Fibroblast of gingiva (primary cell): ENCODE measurements at regions not wholly inside any gene's neighbourhood (a gene's known extent, or its start where the extent isn't known, plus 50 kb on each side); places are given as distances from the start of the nearest gene placed in this dataset.
"Not testable (repeated sequence)": the region's sequence is repeated elsewhere in the genome, so short reads cannot be mapped to it uniquely, and the experiment has no call there.

Experiments
- DNase-seq: peaks from one replicate; pipeline ENCODE4 v3.0.0-alpha.2; 2011; ENCODE audit warnings: low read depth

GRCh38 chr1:90864681-90865080 lies 147.6 kb upstream of the BARHL2 start:
- DNase-seq = no peak

GRCh38 chr1:90862782-90863181 lies 145.7 kb upstream of the BARHL2 start:
- no peak for DNase-seq

DNA sequence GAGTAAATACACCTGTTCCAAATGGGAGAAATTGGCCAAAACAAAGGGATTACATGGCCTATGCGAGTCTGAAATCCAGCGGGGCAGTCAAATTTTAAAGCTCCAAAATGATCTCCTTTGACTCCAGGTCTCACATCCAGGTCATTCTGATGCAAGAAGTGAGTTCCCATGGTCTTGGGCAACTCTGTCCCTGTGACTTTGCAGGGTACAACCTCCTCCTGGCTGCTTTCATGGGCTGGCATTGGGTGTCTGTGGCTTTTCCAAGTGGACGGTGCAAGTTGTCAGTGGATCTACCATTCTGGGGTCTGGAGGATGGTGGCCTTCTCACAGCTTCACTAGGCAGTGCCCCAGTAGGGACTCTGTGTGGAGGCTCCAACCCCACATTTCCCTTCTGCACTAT lies 144.3 kb upstream of the BARHL2 start:
- DNase-seq = not testable (repeated sequence)

- no peak for DNase-seq
Observed at GRCh38 chr1:90856463-90857007, 139.4 kb upstream of the BARHL2 start.

DNA sequence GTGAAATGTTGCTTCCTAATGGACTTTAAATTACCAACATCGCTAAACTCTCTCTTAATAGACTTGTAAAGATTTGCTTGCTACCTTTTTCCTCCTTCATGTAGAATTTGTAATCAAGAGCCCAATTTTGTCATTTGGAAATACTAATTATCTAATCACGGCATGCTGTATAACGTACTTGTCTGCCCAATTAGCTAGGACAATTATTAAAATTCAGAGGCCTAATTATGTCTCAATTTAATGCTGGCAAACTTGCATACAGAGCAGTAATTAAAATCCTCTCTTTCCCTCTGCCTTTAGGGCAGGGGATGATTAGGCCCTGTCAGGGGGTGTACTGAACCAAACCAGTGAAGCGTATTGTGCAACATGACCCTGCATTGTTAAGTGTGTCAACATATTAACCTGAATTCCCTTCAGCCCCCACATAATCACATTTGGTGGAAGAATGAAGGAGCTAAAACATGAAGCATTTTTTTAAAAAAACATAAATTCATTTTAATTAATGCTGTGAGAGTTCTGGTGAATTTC lies 137.4 kb upstream of the BARHL2 start:
- DNase-seq = no peak

- no peak for DNase-seq
Observed at GRCh38 chr1:90851711-90852050, 134.6 kb upstream of the BARHL2 start.

DNA sequence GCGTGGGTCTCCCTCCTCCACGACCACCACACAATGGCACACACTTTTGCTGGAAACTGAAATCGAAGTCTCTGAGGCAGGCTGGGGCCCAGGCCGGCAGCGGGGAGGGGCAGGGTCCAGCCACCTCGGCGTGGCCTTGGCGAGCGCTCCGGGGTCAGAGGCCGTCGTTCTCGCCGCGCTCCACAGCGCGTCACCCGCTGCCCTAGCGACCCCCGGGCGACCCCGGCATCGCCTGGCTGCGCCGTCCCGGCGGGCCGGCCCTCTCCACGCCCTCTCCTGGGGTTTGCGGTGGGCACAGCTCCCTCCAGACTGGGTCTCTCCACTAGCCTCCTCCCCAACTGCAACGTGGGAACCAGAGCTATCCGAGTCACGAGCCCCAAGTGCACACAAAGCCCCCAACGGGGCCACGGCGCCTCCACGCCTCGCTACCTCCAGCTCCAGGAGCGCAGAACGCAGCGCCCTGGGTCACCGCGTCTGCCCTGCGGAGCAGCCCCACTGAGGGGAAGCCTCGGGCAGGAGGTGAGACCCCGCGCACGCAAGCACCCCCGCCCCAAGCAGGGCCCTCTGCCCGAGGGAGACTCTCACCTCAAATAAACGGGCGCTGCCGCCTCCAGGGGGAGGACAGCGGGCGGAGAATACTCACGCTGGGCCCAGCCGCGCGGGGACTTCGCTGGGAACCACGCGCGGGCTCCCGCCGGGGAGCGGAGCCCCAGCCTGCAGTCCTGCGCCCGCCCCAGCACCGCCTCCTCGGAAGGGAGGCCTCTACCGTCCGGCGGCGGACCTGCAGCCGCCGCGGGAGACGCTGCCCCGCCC lies 134.0 kb upstream of the BARHL2 start:
- DNase-seq = peak; percentile 79

DNA sequence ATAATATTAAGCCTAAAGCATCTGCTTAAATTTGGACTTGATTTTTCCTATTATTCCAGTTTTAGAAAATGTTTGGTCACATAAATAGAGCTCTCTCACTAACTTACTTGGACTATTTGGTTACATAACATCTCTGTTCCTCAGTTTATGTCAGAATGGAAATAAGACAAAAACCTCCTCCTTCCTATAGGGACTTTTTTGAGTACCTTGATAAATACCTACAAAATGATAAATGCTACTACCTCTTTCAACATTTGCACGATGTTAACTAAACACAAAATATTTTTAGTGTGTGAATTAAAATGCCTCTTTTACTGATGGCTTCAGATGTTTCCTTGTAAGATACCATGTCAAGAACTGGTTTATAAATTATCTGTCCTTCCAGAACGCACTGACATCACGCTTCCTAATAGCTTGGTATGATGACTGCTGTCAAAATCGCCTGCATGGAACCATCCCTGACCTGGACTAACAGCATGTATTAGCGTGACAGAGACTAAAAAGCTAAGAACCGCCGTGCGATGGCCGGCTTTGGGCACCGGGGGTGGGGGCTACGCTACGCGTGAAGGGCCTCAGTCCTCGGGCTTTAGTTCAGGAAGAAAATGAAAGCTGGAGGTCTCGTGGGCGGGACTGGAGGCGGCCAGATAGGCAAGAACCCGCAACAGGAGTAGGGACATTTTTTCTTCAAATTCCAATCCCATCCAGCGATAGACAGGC lies 133.2 kb upstream of the BARHL2 start:
- DNase-seq = peak; percentile 26

DNA sequence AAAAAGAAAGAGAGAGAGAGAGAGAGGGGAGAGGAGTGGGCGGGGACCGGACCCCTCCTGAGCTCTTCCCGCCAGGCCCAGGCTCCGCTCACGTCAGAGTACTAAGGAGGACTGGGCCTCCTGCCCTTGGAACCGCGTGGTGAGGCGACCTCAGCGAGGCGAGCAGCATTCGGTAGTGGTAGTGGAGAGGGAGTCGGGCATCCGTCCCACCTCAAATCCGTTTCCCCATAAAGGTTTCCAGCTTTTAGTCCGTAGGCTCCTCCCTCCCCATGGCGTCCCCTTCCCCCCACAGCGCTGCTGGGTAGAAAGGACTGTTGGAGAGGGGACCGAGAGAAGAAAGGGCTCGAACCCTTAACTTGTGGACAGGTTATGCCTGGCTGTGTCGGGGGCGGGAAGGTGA lies 124.4 kb upstream of the BARHL2 start:
- no peak for DNase-seq

DNA sequence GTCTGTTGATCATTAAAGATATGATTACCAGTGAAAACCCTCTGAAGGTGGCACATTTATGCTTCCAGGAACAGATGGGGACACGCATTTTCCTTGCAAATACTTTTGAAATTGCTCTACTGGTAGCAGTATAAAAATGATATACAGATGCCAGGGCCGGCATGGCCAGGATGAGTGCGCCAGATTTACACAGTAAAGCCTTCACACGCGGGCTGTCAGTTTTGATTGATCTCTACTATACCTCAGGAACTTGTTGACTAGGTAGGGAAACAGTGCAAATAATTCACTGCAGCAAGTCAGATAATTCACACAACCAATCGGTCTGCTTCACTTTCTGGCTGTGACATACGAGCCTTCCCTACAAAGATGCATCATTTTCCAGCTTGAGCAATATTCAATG lies 123.2 kb upstream of the BARHL2 start:
- DNase-seq = no peak

DNA sequence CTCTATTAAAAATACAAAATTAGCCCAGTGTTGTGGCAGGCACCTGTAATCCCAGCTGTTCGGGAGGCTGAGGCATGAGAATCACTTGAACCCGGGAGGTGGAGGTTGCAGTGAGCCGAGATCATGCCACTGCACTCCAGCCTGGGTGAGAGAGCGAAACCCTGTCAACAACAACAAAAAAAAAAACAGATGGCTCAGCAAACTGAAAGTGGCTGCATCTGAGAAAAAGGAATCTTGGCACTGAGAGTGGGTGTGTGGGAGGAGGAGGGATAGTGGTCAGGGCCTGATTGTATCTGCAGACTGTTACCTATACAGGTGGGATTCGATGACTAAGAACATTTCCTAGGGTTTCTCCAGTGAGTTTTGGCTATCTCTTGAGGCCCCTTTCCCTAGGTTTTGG lies 122.2 kb upstream of the BARHL2 start:
- no peak for DNase-seq

DNA sequence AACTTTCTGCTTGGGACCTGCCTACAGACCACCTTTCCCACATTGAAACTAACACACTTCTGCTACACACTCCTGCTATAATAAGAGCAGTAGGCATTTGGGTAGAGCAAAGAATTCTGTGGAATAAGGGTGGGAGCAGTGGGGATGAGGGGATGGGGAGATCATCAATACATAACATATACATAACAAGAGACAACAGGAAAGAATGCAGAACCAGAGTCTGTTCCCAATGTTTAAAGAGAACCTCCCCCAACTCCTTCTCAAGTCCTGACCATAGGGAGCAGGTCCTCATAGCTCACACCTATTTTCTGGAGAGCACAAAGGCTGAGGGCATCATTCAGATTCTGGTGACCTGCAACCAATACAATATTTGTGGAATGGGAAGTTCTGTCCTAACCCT lies 121.6 kb upstream of the BARHL2 start:
- DNase-seq = no peak

DNA sequence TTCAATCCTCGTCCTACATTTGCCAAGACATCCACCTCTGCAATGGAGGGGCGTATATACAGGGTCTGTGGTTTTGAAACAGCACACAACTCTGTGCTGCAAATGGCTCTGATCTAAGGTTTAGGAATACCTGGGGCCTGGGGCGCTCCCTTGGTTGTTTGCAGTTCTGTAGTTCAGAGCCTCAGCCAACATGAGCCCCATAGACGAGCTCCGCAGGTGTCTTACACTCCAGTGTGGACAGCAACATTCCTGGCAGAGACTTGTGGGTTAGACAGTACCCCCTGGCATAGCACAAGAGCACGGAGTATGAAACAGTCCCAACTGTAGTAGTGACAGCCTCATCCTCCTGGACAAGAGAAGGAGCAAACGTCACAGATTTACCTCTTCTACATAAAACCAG lies 120.3 kb upstream of the BARHL2 start:
- DNase-seq = no peak

DNA sequence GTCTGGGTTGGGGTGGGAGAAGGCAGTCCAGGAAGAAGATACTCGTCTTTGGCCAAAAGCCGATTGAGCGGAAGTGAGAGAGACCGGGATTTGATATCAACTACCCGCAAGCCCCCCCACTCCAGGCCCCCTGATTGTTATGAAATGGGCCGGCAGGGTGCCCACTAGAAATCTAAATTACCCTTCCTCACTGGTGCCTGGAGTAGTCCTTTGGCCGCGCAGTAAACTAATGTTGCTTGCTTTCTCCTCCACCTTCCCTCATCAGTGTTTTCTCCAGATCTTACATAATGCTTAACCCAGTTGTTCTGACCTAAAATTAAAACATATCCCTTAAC lies 119.2 kb upstream of the BARHL2 start:
- no peak for DNase-seq

DNA sequence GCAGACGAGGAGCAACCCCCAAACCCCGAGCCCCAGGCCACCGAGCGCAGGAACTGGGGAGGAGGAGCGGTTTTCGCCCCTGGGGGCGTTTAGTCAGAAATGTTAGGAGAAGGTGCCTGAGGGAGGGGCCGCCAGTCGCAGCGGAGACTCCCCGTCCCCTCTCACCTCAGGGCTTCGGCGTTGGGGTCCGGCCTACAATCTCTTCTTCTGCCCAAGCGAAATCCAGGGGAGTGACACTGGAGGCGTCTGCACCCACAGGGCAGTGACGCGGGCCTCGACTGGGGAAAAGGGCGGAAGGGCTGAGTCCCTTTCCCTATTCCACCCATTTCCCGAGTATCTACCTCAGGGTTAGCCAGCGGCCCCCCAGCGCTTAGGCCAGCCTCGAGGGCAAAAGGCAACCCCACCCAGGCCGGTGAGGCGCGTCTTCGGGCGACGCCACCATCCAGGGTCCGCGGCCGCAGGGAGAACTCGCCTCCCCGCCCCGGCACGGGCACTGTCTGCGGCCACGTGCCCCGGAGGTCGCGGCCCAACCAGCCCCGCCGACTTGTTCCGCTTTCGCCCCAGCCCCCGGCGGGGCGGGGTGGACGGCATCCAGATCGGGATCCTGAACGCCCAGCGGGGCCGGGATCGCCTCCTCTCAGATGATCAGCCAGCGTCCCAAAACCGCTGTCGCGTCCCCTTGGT lies 118.7 kb upstream of the BARHL2 start:
- no peak for DNase-seq

DNA sequence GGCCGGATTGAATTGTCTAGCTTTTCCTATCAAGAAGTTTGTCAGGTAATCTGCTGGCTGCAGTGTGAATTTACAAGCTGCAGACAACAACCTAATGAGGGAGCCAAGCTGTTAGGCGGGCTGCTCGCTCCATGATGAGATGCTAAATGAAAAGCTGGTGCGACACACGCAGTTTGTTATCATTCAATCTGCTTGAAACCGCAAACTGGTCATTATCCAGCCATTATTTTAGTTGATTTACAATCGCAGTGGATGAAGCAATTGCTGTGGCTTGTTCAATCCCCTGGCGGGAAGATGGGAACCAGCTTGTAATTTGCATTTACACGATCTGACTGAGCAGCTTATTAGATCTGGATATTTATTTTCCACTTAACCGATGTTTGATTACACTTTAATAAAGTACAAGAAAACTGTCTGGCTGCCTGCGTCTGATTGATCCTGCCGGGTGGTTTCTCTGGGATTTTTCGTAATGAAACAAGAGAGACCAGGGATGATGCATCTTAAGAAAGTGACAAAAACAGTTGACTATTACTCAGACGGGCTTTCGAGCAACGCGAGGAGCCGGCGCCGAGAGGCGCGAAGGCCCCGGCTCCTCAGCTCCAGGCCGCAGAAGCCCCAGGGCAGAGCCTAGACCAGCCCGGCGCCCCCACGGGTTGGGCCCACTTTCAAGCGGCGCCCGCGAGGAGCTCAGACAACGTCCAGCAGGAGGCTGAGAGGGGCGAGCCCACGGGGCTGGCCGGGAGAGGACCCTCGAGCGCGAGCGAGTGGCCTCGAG lies 118.0 kb upstream of the BARHL2 start:
- no peak for DNase-seq

GRCh38 chr1:90834354-90834885 lies 117.3 kb upstream of the BARHL2 start:
- no peak for DNase-seq

GRCh38 chr1:90833466-90834110 lies 116.5 kb upstream of the BARHL2 start:
- no peak for DNase-seq

DNA sequence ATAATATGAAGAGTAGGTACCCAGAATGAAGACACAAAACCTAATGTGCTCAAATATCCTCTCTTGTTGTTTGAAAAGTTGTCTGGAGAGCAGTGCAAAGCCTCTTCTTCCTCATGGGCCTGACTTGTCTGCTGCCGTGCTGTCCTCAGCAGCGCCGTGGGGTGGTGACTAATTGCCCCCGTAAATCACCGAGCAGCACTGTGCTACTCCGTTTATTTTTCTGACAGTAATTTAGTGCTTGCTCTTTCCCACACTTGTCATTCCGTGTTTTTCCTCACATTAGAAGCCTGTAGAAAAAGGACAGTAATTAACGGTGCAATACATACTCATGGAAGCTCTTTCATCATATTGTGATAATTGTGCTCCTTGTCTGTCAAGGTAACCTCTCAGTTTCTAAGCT lies 114.8 kb upstream of the BARHL2 start:
- no peak for DNase-seq

- no peak for DNase-seq
Observed at GRCh38 chr1:90826834-90827233, 109.7 kb upstream of the BARHL2 start.

DNA sequence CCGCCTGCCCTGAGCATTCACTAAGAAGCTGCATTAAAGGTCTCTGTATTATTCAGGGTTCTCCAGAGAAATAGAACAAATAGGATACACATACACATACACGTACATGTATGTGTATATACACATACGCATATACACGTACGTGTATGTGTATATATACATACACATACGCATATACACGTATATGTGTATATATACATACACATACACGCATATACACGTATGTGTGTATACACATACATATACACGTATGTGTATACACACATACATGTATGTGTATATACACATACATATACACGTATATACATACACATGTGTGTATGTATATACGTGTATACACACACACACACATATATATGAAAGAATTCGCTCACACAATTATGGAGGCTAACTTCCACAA lies 108.9 kb upstream of the BARHL2 start:
- DNase-seq = no peak
